PC-9 (cell line): ENCODE measurements at regions not wholly inside any gene's neighbourhood (a gene's known extent, or its start where the extent isn't known, plus 50 kb on each side); places are given as distances from the start of the nearest gene placed in this dataset.

ENCODE experiments used
- EZH2 ChIP-seq: fragments of 200-600 bp; sonication (generic); IDR thresholded peaks from 2 replicates; pipeline ENCODE4 v1.8.0; 2017; ENCODE audit warnings: antibody characterized with exemption, low read depth
- TF ChIP-seq, protein P1 (sequence below): fragments of 200-600 bp; sonication (generic); conservative IDR thresholded peaks from 2 replicates; pipeline ENCODE4 v1.6.1; 2017; ENCODE audit warnings: mixed run types, antibody characterized with exemption, mild to moderate bottlenecking, moderate library complexity

DNA sequence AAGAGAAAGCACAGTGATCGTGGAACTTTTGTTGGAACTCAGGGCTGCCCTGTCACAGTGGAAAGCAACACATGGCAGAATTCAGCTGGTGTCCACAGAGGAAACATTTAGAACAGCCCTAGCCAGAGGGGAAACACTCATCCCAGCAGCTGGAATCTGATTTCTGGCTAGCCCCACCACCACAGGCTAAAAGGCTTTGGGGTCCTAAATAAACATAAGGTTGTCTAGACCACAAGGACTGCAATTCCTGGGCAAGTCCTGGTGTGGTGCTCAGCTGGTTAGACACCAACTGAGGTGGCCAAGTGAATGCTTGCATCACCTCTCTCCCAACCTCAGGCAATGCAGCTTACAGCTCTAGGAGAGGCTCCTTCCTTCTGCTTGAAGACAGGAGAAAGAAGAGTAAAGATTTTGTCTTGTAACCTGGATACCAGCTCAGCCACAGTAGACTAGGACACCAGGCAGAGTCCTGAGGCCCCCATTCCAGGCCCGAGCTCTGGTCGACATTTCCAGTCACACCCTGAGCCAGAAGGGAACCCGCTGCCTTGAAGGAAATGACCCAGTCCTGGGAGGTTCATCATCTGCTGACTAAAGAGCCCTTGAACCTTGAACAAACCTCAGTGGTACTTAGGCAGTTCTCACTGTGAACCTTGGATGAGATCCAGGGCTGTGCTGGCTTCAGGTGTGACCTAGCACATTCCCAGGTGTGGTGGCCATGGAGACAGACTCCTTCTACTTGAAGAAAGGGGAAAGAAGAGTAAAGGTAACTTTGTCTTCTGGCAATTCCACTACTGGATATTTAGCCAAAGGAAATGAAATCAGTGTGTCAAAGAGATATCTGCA is 85.4 kb upstream of the PLXNC1 start:
- TF ChIP-seq, protein P1, sequence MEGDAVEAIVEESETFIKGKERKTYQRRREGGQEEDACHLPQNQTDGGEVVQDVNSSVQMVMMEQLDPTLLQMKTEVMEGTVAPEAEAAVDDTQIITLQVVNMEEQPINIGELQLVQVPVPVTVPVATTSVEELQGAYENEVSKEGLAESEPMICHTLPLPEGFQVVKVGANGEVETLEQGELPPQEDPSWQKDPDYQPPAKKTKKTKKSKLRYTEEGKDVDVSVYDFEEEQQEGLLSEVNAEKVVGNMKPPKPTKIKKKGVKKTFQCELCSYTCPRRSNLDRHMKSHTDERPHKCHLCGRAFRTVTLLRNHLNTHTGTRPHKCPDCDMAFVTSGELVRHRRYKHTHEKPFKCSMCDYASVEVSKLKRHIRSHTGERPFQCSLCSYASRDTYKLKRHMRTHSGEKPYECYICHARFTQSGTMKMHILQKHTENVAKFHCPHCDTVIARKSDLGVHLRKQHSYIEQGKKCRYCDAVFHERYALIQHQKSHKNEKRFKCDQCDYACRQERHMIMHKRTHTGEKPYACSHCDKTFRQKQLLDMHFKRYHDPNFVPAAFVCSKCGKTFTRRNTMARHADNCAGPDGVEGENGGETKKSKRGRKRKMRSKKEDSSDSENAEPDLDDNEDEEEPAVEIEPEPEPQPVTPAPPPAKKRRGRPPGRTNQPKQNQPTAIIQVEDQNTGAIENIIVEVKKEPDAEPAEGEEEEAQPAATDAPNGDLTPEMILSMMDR, result no peak
- no peak for TF ChIP-seq EZH2
